ENCODE measurements at regions not wholly inside any gene's neighbourhood (a gene's known extent, or its start where the extent isn't known, plus 50 kb on each side); places are given as distances from the start of the nearest gene placed in this dataset.
A peak's percentile ranks its signal among the peaks of the same experiment; 100 is the strongest.

GRCh38 chr4:187478292-187479140, 517.1 kb upstream of the ZFP42 start:
- H3K23me2 ChIP-seq (ENCODE audit: low read depth, low read length), result no peaks in the 10 kb centered on the region
- H2AFZ ChIP-seq (ENCODE audit: low read length), result peak overlapping the region; percentile 73; the same call in 1 of the 2 replicates
- no peak overlapping the region for H2BK20ac ChIP-seq (ENCODE audit: low read length)
- no peak overlapping the region for H4K5ac ChIP-seq (ENCODE audit: insufficient read length, low read depth, low read length)
- H2BK15ac ChIP-seq (ENCODE audit: low read length), result no peak overlapping the region
- H3K23ac ChIP-seq (ENCODE audit: insufficient read length), result no peak overlapping the region
- no peaks in the 10 kb centered on the region for H3K79me2 ChIP-seq (ENCODE audit: control insufficient read depth in 1 of 2, insufficient read depth in 2 of 2, low read length in 2 of 2)
- DNase-seq (ENCODE audit: low read depth in 1 of 2, low spot score in 2 of 2) (no peak), FAIRE-seq (no peak)
- no peak overlapping the region for H3K56ac ChIP-seq (replicated peaks; ENCODE audit: insufficient read length, low read depth, low read length)
- WGBS, 2 experiments (ENCODE audit: extremely low coverage in 1 of 2, insufficient coverage in 1 of 2, insufficient read length in 1 of 2, insufficient replicate concordance in 2 of 2, low coverage in 1 of 2, low lambda C conversion rate in 2 of 2, missing lambda C conversion rate in 1 of 2), result 91% methylated on average over 18 of the region's 18 CpGs; no CpG with 5 or more reads in 1 of the 2 experiments
- H4K91ac ChIP-seq (replicated peaks; ENCODE audit: insufficient read length, low read length), result no peak overlapping the region
- H3K4ac ChIP-seq (replicated peaks; ENCODE audit: insufficient read length, low read depth, low read length), result no peak overlapping the region
- H2BK12ac ChIP-seq (ENCODE audit: low read depth, low read length), result no peak overlapping the region
- no peaks in the 10 kb centered on the region for H4K20me1 ChIP-seq (replicated peaks in 1 of 2; ENCODE audit: control insufficient read depth in 1 of 2, insufficient read depth in 2 of 2, low read length in 2 of 2)
- no peak overlapping the region; the same call in 1 of the 2 replicates for H4K8ac ChIP-seq (ENCODE audit: extremely low read depth, insufficient read depth, low read length)
- no peaks in the 10 kb centered on the region for H3K27me3 ChIP-seq (replicated peaks in 1 of 4; ENCODE audit: control insufficient read depth in 3 of 4, extremely low read depth in 1 of 4, insufficient read depth in 3 of 4, low read length in 3 of 4)
- POLR2A ChIA-PET (ENCODE audit: partially characterized antibody), result no interaction called here
- H2BK120ac ChIP-seq (replicated peaks; ENCODE audit: low read depth, low read length), result no peak overlapping the region
- no peaks in the 10 kb centered on the region for H3K9me3 ChIP-seq (ENCODE audit: insufficient read depth in 2 of 2, low read depth in 1 of 2, low read length in 1 of 2)
- no peak overlapping the region for H3K18ac ChIP-seq (ENCODE audit: extremely low read depth, low read length)
- no peaks in the 10 kb centered on the region for H3K4me1 ChIP-seq (replicated peaks in 1 of 4; ENCODE audit: control insufficient read depth in 3 of 4, insufficient read depth in 4 of 4, low read length in 3 of 4)
- H2AK5ac ChIP-seq (ENCODE audit: low read depth, low read length), result no peak overlapping the region
- H3K4me2 ChIP-seq (ENCODE audit: insufficient read depth in 1 of 2, low read depth in 2 of 2, low read length in 2 of 2), result no peak overlapping the region
- H3K9ac ChIP-seq (replicated peaks in 1 of 4; ENCODE audit: extremely low read depth in 1 of 4, low read depth in 3 of 4, low read length in 3 of 4), result no peak overlapping the region; a peak in 1 of 7 replicates
- H3K14ac ChIP-seq (ENCODE audit: insufficient read length), result no peak overlapping the region
- H3K36me3 ChIP-seq (ENCODE audit: control insufficient read depth in 2 of 4, insufficient read depth in 4 of 4, low read length in 3 of 4), result no peaks in the 10 kb centered on the region
- no peak overlapping the region for H3K4me3 ChIP-seq (ENCODE audit: extremely low read depth in 1 of 4, insufficient read depth in 2 of 4, low read depth in 3 of 4, low read length in 4 of 4)
- H2BK5ac ChIP-seq (ENCODE audit: low read depth, low read length), result no peak overlapping the region
- H3K27ac ChIP-seq (ENCODE audit: low read depth, low read length), result no peak overlapping the region
- CTCF ChIA-PET (ENCODE audit: partially characterized antibody), result no interaction called here
- H3K79me1 ChIP-seq (ENCODE audit: low read depth, low read length), result no peaks in the 10 kb centered on the region
- no peak for TF ChIP-seq EP300 (IDR thresholded peaks at IDR 0.05; ENCODE audit: borderline replicate concordance in 1 of 2, low read depth in 2 of 2, low read length in 2 of 2)
- no peak for TF ChIP-seq SAP30 (IDR thresholded peaks at IDR 0.05; ENCODE audit: insufficient read depth, insufficient replicate concordance, low read length)
- no peak for TF ChIP-seq ASH2L (IDR thresholded peaks at IDR 0.05; ENCODE audit: low read length)
- TF ChIP-seq, protein P1, sequence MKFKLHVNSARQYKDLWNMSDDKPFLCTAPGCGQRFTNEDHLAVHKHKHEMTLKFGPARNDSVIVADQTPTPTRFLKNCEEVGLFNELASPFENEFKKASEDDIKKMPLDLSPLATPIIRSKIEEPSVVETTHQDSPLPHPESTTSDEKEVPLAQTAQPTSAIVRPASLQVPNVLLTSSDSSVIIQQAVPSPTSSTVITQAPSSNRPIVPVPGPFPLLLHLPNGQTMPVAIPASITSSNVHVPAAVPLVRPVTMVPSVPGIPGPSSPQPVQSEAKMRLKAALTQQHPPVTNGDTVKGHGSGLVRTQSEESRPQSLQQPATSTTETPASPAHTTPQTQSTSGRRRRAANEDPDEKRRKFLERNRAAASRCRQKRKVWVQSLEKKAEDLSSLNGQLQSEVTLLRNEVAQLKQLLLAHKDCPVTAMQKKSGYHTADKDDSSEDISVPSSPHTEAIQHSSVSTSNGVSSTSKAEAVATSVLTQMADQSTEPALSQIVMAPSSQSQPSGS (IDR thresholded peaks at IDR 0.05; ENCODE audit: low read length), result no peak
- TF ChIP-seq SP4 (IDR thresholded peaks at IDR 0.05; ENCODE audit: low read length), result no peak
- TF ChIP-seq, protein P2, sequence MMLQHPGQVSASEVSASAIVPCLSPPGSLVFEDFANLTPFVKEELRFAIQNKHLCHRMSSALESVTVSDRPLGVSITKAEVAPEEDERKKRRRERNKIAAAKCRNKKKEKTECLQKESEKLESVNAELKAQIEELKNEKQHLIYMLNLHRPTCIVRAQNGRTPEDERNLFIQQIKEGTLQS (IDR thresholded peaks at IDR 0.05; ENCODE audit: insufficient read depth, low read depth, low read length), result no peak
- TF ChIP-seq, protein P3, sequence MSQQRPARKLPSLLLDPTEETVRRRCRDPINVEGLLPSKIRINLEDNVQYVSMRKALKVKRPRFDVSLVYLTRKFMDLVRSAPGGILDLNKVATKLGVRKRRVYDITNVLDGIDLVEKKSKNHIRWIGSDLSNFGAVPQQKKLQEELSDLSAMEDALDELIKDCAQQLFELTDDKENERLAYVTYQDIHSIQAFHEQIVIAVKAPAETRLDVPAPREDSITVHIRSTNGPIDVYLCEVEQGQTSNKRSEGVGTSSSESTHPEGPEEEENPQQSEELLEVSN (IDR thresholded peaks at IDR 0.05), result no peak
- TF ChIP-seq SRF (IDR thresholded peaks at IDR 0.05; ENCODE audit: low read depth, low read length), result no peak
- no peak for TF ChIP-seq GABPA (IDR thresholded peaks at IDR 0.05; ENCODE audit: borderline replicate concordance, insufficient read depth, low read length)

Measured in H1 (cell line).